DOHH2 (cell line): ENCODE measurements at regions not wholly inside any gene's neighbourhood (a gene's known extent, or its start where the extent isn't known, plus 50 kb on each side); places are given as distances from the start of the nearest gene placed in this dataset.

Source experiments
- H3F3A ChIP-seq: fragments of 200-600 bp; sonication (generic), shearing (Covaris generic); 2 replicates; pipeline ENCODE4 v1.6.0; 2016; ENCODE audit warnings: antibody characterized with exemption, mild to moderate bottlenecking; ENCODE audit not compliant: control insufficient read depth, insufficient read depth
- H3K27ac ChIP-seq: fragments of 200-600 bp; sonication (generic); 2 replicates; pipeline ENCODE4 v1.5.1; 2014; ENCODE audit warnings: low read depth, mild to moderate bottlenecking, low read length, moderate library complexity
- H3K27me3 ChIP-seq: fragments of 200-600 bp; sonication (generic); 2 replicates; pipeline ENCODE4 v1.6.1; 2014; ENCODE audit warnings: mild to moderate bottlenecking, low read length, mixed read lengths; ENCODE audit not compliant: control insufficient read depth
- H3K36me3 ChIP-seq: fragments of 200-600 bp; sonication (generic); 2 replicates; pipeline ENCODE4 v1.6.1; 2014; ENCODE audit warnings: mild to moderate bottlenecking, low read length, moderate library complexity, mixed read lengths; ENCODE audit not compliant: control insufficient read depth
- H3K4me1 ChIP-seq: fragments of 200-600 bp; sonication (generic); 2 replicates; pipeline ENCODE4 v1.6.1; 2014; ENCODE audit warnings: mild to moderate bottlenecking, low read length, mixed read lengths; ENCODE audit not compliant: control insufficient read depth
- H3K4me2 ChIP-seq: fragments of 200-600 bp; sonication (generic); 2 replicates; pipeline ENCODE4 v1.6.0; 2014; ENCODE audit warnings: mild to moderate bottlenecking, low read length, moderate library complexity
- H3K4me3 ChIP-seq: fragments of 200-600 bp; sonication (generic); 2 replicates; pipeline ENCODE4 v1.5.1; 2014; ENCODE audit warnings: mild to moderate bottlenecking, low read length, mixed read lengths
- H3K79me2 ChIP-seq: fragments of 200-600 bp; sonication (generic); 2 replicates; pipeline ENCODE4 v1.6.1; 2014; ENCODE audit warnings: mild to moderate bottlenecking, low read length, mixed read lengths; ENCODE audit not compliant: control insufficient read depth
- H3K9me2 ChIP-seq: fragments of 200-600 bp; sonication (generic); replicated peaks from 2 replicates; pipeline ENCODE4 v1.6.1; 2014; ENCODE audit warnings: mild to moderate bottlenecking, low read length, mixed read lengths; ENCODE audit not compliant: control insufficient read depth
- H3K9me3 ChIP-seq: fragments of 200-600 bp; sonication (generic); 2 replicates; pipeline ENCODE4 v1.6.1; 2014; ENCODE audit warnings: antibody characterized with exemption, low read length, mixed read lengths; ENCODE audit not compliant: control insufficient read depth, insufficient read depth
- H4K20me1 ChIP-seq: fragments of 200-600 bp; sonication (generic); 2 replicates; pipeline ENCODE4 v1.6.0; 2014; ENCODE audit warnings: low read depth, mild to moderate bottlenecking, antibody characterized with exemption, low read length, moderate library complexity; ENCODE audit not compliant: control insufficient read depth, insufficient read depth
- CTCF ChIP-seq: fragments of 200-600 bp; sonication (generic); IDR thresholded peaks from one replicate; pipeline ENCODE4 v1.5.1; 2014; ENCODE audit warnings: antibody characterized with exemption, mild to moderate bottlenecking, low read depth, low read length; ENCODE audit not compliant: poor library complexity, severe bottlenecking
- EZH2phosphoT487 ChIP-seq: fragments of 200-600 bp; sonication (generic); IDR thresholded peaks from 2 replicates; pipeline ENCODE4 v1.6.1; 2017; ENCODE audit warnings: borderline replicate concordance, mild to moderate bottlenecking, antibody characterized with exemption, low read length, moderate library complexity, mixed read lengths

- H4K20me1 ChIP-seq: no peaks in the 10 kb centered on the region
- H3K4me1 ChIP-seq: no peaks in the 10 kb centered on the region
- no peaks in the 10 kb centered on the region for H3F3A ChIP-seq
- H3K9me3 ChIP-seq: no peaks in the 10 kb centered on the region
- no peaks in the 10 kb centered on the region for H3K9me2 ChIP-seq
- H3K4me3 ChIP-seq: no peak overlapping the region
- TF ChIP-seq CTCF: no peak
- no peak for TF ChIP-seq EZH2phosphoT487
- no peaks in the 10 kb centered on the region for H3K79me2 ChIP-seq
- H3K36me3 ChIP-seq: no peaks in the 10 kb centered on the region
- H3K27me3 ChIP-seq: no peaks in the 10 kb centered on the region
- no peak overlapping the region for H3K27ac ChIP-seq
- no peak overlapping the region for H3K4me2 ChIP-seq
Measured at GRCh38 chr2:185433824-185434223, 304.8 kb upstream of the FSIP2 start.

- no peaks in the 10 kb centered on the region for H3K9me3 ChIP-seq
- H3K36me3 ChIP-seq: no peaks in the 10 kb centered on the region
- TF ChIP-seq EZH2phosphoT487 (no peak), CTCF (no peak)
- no peaks in the 10 kb centered on the region for H3F3A ChIP-seq
- no peaks in the 10 kb centered on the region for H3K27me3 ChIP-seq
- H3K4me3 ChIP-seq: no peak overlapping the region
- no peak overlapping the region for H3K27ac ChIP-seq
- H4K20me1 ChIP-seq: no peaks in the 10 kb centered on the region
- no peaks in the 10 kb centered on the region for H3K4me1 ChIP-seq
- H3K4me2 ChIP-seq: no peak overlapping the region
- no peaks in the 10 kb centered on the region for H3K9me2 ChIP-seq
- H3K79me2 ChIP-seq: no peaks in the 10 kb centered on the region
Measured at GRCh38 chr2:185436787-185437372, 301.7 kb upstream of the FSIP2 start.

GRCh38 chr2:185441486-185442005 is 297.1 kb upstream of the FSIP2 start:
- TF ChIP-seq CTCF (no peak), EZH2phosphoT487 (no peak)
- H3K9me3 ChIP-seq: no peaks in the 10 kb centered on the region
- H3K27ac ChIP-seq: no peak overlapping the region
- no peaks in the 10 kb centered on the region for H3K79me2 ChIP-seq
- no peak overlapping the region for H3K4me2 ChIP-seq
- no peaks in the 10 kb centered on the region for H3K4me1 ChIP-seq
- H3K27me3 ChIP-seq: no peaks in the 10 kb centered on the region
- H4K20me1 ChIP-seq: no peaks in the 10 kb centered on the region
- H3K9me2 ChIP-seq: no peaks in the 10 kb centered on the region
- H3K4me3 ChIP-seq: no peak overlapping the region
- no peaks in the 10 kb centered on the region for H3K36me3 ChIP-seq
- H3F3A ChIP-seq: no peaks in the 10 kb centered on the region
